GM12872 (cell line): ENCODE measurements at regions not wholly inside any gene's neighbourhood (a gene's known extent, or its start where the extent isn't known, plus 50 kb on each side); places are given as distances from the start of the nearest gene placed in this dataset.

Experiments used
- CTCF ChIP-seq: IDR thresholded peaks from 3 replicates; pipeline ENCODE4 v1.5.1; 2011; ENCODE audit warnings: low read depth, mild to moderate bottlenecking, low read length, moderate library complexity; ENCODE audit not compliant: insufficient read depth

GRCh38 chr2:234569776-234570430 is 73.0 kb upstream of the ARL4C start:
- TF ChIP-seq CTCF, result no peak

- TF ChIP-seq CTCF, result no peak
Observed at GRCh38 chr2:234566622-234567021, 69.7 kb upstream of the ARL4C start.

GRCh38 chr2:234565842-234566619 is 69.2 kb upstream of the ARL4C start:
- no peak for TF ChIP-seq CTCF

- no peak for TF ChIP-seq CTCF
Observed at GRCh38 chr2:234565201-234565600, 68.3 kb upstream of the ARL4C start.

GRCh38 chr2:234564699-234565098 is 67.8 kb upstream of the ARL4C start:
- no peak for TF ChIP-seq CTCF

- TF ChIP-seq CTCF, result no peak
Observed at GRCh38 chr2:234559609-234560008, 62.7 kb upstream of the ARL4C start.

- no peak for TF ChIP-seq CTCF
Observed at GRCh38 chr2:234558642-234559041, 61.8 kb upstream of the ARL4C start.
